Vagina (tissue), 2 donors: ENCODE measurements at regions not wholly inside any gene's neighbourhood (a gene's known extent, or its start where the extent isn't known, plus 50 kb on each side); places are given as distances from the start of the nearest gene placed in this dataset.

Source experiments
- POLR2A ChIP-seq, 2 donors: fragments of 450-650 bp; IDR thresholded peaks; one replicate each; pipeline ENCODE4 v1.6.1; 2017; ENCODE audit warnings: antibody characterized with exemption in 2 of 2, mild to moderate bottlenecking in 2 of 2, moderate library complexity in 2 of 2
- POLR2AphosphoS5 ChIP-seq, 2 donors: sonication (generic); formaldehyde crosslinking; IDR thresholded peaks; one replicate each; pipeline ENCODE4 v1.9.0; 2017; ENCODE audit warnings: antibody characterized with exemption in 2 of 2, mild to moderate bottlenecking in 2 of 2, low read depth in 1 of 2; ENCODE audit not compliant: insufficient read depth in 1 of 2
- TF ChIP-seq, protein P1 (sequence below), 3 experiments: fragments of 450-650 bp in 2 of 3; fragments of 200-600 bp in 1 of 3; sonication (generic) in 1 of 3; IDR thresholded peaks; one replicate each; pipeline ENCODE4 v1.5.1; 2017 to 2019; ENCODE audit warnings: antibody characterized with exemption in 3 of 3, mild to moderate bottlenecking in 2 of 3, moderate library complexity in 2 of 3

DNA sequence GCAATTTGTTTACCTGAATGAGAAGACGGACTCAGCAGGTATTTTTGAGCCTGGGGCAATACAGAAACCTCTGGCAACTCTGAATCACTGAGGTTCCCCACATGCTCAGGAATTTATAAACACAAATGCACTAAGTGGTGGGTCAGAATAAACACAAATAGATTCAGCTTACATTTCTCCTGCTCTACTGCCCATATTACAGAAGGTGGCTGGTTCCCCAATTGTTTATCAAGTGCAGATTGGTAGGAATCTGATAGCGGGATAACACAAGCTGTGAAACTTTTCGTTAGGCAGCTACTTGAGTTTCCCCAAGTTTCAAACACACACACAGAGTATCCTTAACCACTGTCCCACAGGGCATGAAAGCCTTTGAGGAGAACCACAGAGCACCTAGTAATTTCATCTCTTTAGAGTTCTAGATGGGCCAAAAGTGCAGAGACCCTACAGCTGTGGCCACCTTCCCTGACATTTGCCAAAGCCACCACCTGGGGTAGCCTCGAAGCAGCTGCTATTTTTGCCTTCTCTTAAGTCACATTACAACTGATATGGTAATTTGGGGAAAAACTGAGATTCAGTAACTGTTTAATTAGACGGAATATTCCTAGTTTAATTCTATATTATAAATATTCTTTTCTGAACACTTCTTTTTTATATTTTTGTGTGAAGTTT lies 204.2 kb upstream of the PTCHD4 start:
- TF ChIP-seq, protein P1, sequence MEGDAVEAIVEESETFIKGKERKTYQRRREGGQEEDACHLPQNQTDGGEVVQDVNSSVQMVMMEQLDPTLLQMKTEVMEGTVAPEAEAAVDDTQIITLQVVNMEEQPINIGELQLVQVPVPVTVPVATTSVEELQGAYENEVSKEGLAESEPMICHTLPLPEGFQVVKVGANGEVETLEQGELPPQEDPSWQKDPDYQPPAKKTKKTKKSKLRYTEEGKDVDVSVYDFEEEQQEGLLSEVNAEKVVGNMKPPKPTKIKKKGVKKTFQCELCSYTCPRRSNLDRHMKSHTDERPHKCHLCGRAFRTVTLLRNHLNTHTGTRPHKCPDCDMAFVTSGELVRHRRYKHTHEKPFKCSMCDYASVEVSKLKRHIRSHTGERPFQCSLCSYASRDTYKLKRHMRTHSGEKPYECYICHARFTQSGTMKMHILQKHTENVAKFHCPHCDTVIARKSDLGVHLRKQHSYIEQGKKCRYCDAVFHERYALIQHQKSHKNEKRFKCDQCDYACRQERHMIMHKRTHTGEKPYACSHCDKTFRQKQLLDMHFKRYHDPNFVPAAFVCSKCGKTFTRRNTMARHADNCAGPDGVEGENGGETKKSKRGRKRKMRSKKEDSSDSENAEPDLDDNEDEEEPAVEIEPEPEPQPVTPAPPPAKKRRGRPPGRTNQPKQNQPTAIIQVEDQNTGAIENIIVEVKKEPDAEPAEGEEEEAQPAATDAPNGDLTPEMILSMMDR (IDR thresholded peaks at IDR 0.05) = no peak
- no peak for TF ChIP-seq POLR2A (IDR thresholded peaks at IDR 0.05)
- no peak for TF ChIP-seq POLR2AphosphoS5 (IDR thresholded peaks at IDR 0.05; ENCODE audit: insufficient read depth in 1 of 2, low read depth in 1 of 2)
